GM19463 (cell line): ENCODE measurements at regions not wholly inside any gene's neighbourhood (a gene's known extent, or its start where the extent isn't known, plus 50 kb on each side); places are given as distances from the start of the nearest gene placed in this dataset.
"Not testable (repeated sequence)": the region's sequence is repeated elsewhere in the genome, so short reads cannot be mapped to it uniquely, and the experiment has no call there.

ENCODE experiments used
- ATAC-seq: cut with Tn5 transposase; IDR thresholded peaks from one replicate; pipeline ENCODE4 v1.9.1; 2021; ENCODE audit warnings: mild to moderate bottlenecking, moderate library complexity; ENCODE audit not compliant: unreplicated experiment

DNA sequence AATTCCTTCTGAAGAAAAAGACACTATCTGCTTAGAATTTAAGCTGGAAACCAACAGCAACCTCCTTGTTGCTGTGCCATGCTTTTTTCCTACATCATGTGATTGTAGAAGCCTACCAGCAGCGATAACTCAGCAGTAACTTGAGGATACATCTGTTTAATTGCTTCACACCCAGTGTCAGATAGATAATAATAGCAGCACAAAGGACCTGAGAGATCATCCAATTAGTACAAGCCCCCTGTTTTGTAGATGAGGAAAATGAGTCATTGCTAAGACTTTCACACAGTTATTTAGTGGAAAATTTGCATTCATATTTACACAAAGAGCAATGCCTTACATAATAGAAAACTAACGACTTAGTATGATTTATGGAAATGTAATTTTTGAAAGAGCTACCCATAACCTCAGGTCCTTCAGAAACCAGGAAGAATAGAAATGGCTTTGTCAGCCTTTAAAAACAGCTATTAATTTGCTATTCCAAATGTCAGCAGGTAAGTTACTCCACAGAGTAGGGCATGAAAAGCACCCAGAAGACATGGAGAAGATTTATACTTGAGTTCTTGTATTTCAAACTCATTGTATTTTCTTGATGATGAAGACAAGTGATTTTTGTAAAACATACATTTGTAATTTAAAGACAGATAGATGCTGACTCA lies 93.7 kb upstream of the SGCG start:
- no peak for ATAC-seq

GRCh38 chr13:23087880-23088279 lies 92.9 kb upstream of the SGCG start:
- peak; percentile 63 for ATAC-seq

DNA sequence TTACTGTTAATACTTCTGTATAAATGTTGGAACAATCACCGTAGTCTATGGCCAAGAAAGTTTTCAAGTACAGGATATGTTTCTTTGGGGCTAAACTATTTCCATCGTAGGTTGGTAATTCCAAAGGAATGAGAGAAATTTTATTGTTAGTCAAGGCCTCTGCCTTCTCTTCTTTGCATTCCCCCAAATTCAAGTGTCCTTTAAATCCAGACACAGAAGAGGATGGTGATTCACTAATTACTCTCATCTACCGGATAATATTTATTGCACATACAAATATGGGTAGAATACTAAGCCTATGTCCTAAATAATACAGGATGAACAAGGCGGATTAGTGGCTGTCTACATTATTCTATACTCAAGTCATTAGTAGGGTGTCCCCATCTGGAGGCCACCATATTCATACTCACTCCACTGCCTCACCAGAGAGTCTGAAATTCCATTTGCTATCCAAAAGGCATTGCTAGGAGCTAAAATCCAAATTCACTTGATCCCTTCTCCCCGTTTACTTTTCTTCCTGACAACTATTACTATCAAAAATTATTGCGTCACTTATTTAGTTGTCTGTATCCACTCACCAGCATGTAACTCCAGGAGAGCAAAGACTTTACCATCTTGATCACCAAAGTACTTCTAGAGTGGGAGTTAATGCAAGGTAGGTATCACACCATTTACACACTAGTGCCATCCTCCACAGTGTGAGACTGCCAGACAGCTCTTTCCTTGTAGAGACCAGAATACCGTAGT lies 82.4 kb upstream of the SGCG start:
- no peak for ATAC-seq

DNA sequence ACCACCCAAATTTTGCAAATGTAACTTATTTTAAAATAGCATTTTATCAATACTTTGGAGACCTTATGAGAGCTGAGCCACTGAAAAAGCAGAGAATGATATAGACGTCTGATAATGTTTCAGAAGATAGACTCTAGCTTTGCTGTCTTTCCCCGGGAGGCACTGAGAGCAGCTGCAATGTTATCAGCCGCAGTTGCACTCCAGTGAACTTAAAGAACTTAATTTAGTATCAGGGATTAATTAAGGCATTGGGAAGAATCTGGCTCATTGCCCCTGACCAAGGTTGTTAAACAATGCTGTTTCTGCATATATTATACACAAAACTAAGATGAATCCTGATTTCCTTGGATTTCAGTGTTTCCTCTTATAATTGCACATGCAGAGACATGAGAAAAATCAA lies 75.7 kb upstream of the SGCG start:
- ATAC-seq: no peak

- ATAC-seq: no peak
Measured at GRCh38 chr13:23107665-23108064, 73.1 kb upstream of the SGCG start.

GRCh38 chr13:23119131-23119530 lies 61.6 kb upstream of the SGCG start:
- ATAC-seq: no peak

GRCh38 chr13:23127540-23127939 lies 53.2 kb upstream of the SGCG start:
- ATAC-seq: not testable (repeated sequence)

- ATAC-seq: no peak
Measured at GRCh38 chr13:23129331-23129730, 51.4 kb upstream of the SGCG start.
